ENCODE measurements at regions not wholly inside any gene's neighbourhood (a gene's known extent, or its start where the extent isn't known, plus 50 kb on each side); places are given as distances from the start of the nearest gene placed in this dataset.

GRCh38 chr7:85239109-85239508 lies 52.3 kb upstream of the SEMA3D start:
- no peaks in the 10 kb centered on the region for H3K4me1 ChIP-seq (ENCODE audit: insufficient read depth, low read length)
- no peak overlapping the region for H3K9ac ChIP-seq (ENCODE audit: low read depth, low read length)
- no peaks in the 10 kb centered on the region for H3K9me3 ChIP-seq (ENCODE audit: control insufficient read depth, insufficient read depth, low read length)
- no peaks in the 10 kb centered on the region for H3K36me3 ChIP-seq (ENCODE audit: insufficient read depth, low read length)

GRCh38 chr7:85237721-85238120 lies 50.9 kb upstream of the SEMA3D start:
- Histone ChIP-seq H3K4me1 (ENCODE audit: insufficient read depth, low read length) (no peaks in the 10 kb centered on the region), H3K9ac (ENCODE audit: low read depth, low read length) (no peak overlapping the region)

More at GRCh38 chr7:85237721-85238120, 50.9 kb upstream of the SEMA3D start:
- Histone ChIP-seq H3K36me3 (ENCODE audit: insufficient read depth, low read length) (no peaks in the 10 kb centered on the region), H3K9me3 (ENCODE audit: control insufficient read depth, insufficient read depth, low read length) (no peaks in the 10 kb centered on the region)
